A673 (cell line): ENCODE measurements at regions not wholly inside any gene's neighbourhood (a gene's known extent, or its start where the extent isn't known, plus 50 kb on each side); places are given as distances from the start of the nearest gene placed in this dataset.

Experiments used
- EZH2 ChIP-seq: fragments of 200-600 bp; sonication (generic); IDR thresholded peaks from 2 replicates; pipeline ENCODE4 v1.6.1; 2017; ENCODE audit warnings: borderline replicate concordance, low read depth, mild to moderate bottlenecking, mixed read lengths, antibody characterized with exemption, low read length; ENCODE audit not compliant: poor library complexity, severe bottlenecking
- TF ChIP-seq, protein P1 (sequence below): fragments of 300-800, 200-600 bp; sonication (generic); conservative IDR thresholded peaks from 2 replicates; pipeline ENCODE4 v1.5.1; 2017; ENCODE audit warnings: low read depth, mild to moderate bottlenecking, antibody characterized with exemption, low read length, moderate library complexity, mixed read lengths

DNA sequence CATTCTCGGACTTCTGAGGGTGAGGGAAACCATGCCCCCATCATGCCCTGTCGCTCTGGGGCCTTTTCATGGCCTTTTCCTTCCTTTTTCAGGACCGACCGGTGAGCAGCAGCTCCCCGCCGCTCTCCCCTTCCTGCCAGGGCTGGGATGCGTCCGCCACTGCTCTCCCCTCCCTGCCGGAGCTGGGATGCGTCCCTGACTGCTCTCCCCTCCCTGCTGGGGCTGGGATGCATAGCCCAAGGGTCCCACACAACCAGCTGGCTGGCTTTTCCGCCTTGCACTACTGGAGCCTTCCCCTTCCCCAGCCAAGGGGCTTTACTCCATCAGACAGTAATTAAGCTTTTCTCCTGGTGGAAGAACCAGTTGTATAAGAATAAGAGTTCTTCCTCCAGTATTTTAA lies 129.7 kb upstream of the COBL start:
- TF ChIP-seq, protein P1, sequence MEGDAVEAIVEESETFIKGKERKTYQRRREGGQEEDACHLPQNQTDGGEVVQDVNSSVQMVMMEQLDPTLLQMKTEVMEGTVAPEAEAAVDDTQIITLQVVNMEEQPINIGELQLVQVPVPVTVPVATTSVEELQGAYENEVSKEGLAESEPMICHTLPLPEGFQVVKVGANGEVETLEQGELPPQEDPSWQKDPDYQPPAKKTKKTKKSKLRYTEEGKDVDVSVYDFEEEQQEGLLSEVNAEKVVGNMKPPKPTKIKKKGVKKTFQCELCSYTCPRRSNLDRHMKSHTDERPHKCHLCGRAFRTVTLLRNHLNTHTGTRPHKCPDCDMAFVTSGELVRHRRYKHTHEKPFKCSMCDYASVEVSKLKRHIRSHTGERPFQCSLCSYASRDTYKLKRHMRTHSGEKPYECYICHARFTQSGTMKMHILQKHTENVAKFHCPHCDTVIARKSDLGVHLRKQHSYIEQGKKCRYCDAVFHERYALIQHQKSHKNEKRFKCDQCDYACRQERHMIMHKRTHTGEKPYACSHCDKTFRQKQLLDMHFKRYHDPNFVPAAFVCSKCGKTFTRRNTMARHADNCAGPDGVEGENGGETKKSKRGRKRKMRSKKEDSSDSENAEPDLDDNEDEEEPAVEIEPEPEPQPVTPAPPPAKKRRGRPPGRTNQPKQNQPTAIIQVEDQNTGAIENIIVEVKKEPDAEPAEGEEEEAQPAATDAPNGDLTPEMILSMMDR, result no peak
- TF ChIP-seq EZH2, result no peak
